Endodermal cell (in vitro differentiated cells): ENCODE measurements at regions not wholly inside any gene's neighbourhood (a gene's known extent, or its start where the extent isn't known, plus 50 kb on each side); places are given as distances from the start of the nearest gene placed in this dataset.
"Not testable (repeated sequence)": the region's sequence is repeated elsewhere in the genome, so short reads cannot be mapped to it uniquely, and the experiment has no call there.

Experiments
- DNase-seq: peaks from one replicate; pipeline ENCODE4 v3.0.0-alpha.2; 2017
- H3K27ac ChIP-seq: 2 replicates; pipeline ENCODE4 v1.5.1; 2013; ENCODE audit warnings: mild to moderate bottlenecking, low read depth, low read length, moderate library complexity
- H3K27me3 ChIP-seq: 2 replicates; pipeline ENCODE4 v1.6.1; 2013; ENCODE audit warnings: mild to moderate bottlenecking, low read length, moderate library complexity; ENCODE audit not compliant: insufficient read depth, control insufficient read depth, poor library complexity, severe bottlenecking
- H3K36me3 ChIP-seq: 2 replicates; pipeline ENCODE4 v1.7.0; 2013; ENCODE audit warnings: mild to moderate bottlenecking, low read length, moderate library complexity; ENCODE audit not compliant: control insufficient read depth, insufficient read depth
- H3K4me1 ChIP-seq: one replicate; pipeline ENCODE4 v1.7.0; 2013; ENCODE audit warnings: low read length; ENCODE audit not compliant: control insufficient read depth, insufficient read depth
- H3K4me3 ChIP-seq: 2 replicates; pipeline ENCODE4 v1.5.1; 2013; ENCODE audit warnings: mild to moderate bottlenecking, low read length, moderate library complexity
- H3K9ac ChIP-seq: 2 replicates; pipeline ENCODE4 v1.6.1; 2013; ENCODE audit warnings: mild to moderate bottlenecking, low read length, moderate library complexity; ENCODE audit not compliant: poor library complexity, severe bottlenecking; ENCODE audit errors: extremely low read depth
- H3K9me3 ChIP-seq: 2 replicates; pipeline ENCODE4 v1.6.1; 2013; ENCODE audit warnings: mild to moderate bottlenecking, low read length, moderate library complexity; ENCODE audit not compliant: control insufficient read depth
- H3K27ac Mint-ChIP-seq: 2 replicates; pipeline ENCODE4 v1.8.0; 2020; ENCODE audit warnings: mixed read lengths
- H3K27me3 Mint-ChIP-seq: 2 replicates; pipeline ENCODE4 v1.8.0; 2021; ENCODE audit warnings: mild to moderate bottlenecking, mixed read lengths; ENCODE audit not compliant: insufficient read depth
- H3K36me3 Mint-ChIP-seq: 2 replicates; pipeline ENCODE4 v1.8.0; 2020; ENCODE audit warnings: low read depth, mixed read lengths
- H3K4me1 Mint-ChIP-seq: 2 replicates; pipeline ENCODE4 v1.8.0; 2020; ENCODE audit warnings: mixed read lengths
- H3K4me3 Mint-ChIP-seq: 2 replicates; pipeline ENCODE4 v1.8.0; 2020; ENCODE audit warnings: mild to moderate bottlenecking, moderate library complexity, mixed read lengths
- H3K9me3 Mint-ChIP-seq: 2 replicates; pipeline ENCODE4 v1.8.0; 2020; ENCODE audit warnings: mild to moderate bottlenecking, mixed read lengths
- WGBS, 2 experiments: methylation state at CpG; one replicate each; pipeline versions ENCODE4 v1.1.5 to v1.1.7; 2013; ENCODE audit warnings: missing lambda C conversion rate in 2 of 2, mixed read lengths in 1 of 2; ENCODE audit not compliant: insufficient coverage in 1 of 2, insufficient read length in 1 of 2; 5-methylcytosine and 5-hydroxymethylcytosine counted together
- TF ChIP-seq, protein P1 (sequence below): fragments of 200-600 bp; sonication (generic); conservative IDR thresholded peaks from 2 replicates; pipeline ENCODE4 v1.5.0; 2021; ENCODE audit warnings: antibody characterized with exemption, mild to moderate bottlenecking

DNA sequence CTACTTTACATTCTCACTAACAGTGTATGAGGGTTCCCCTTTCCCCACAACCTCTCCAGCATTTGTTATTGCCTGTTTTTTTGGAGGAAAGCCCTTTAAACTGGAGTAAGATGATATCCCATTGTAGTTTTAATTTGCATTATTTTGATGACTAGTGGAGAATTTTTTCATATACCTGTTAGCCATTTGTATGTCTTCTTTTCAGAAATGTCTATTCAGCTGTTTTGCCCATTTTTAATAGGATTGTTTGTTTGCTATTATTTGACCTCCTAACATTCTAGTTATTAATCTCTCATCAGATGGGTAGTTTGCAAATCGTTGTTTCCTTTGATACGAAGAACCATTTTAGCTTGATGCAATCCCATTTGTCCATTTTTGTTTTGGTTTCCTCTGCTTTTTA lies 165.0 kb downstream of the GLUL start:
- Mint-ChIP-seq H3K4me3 (no peak overlapping the region), H3K27me3 (peaks cover 15% of the 10 kb centered on the region), H3K9me3 (peaks cover 16% of the 10 kb centered on the region), H3K36me3 (no peaks in the 10 kb centered on the region), H3K27ac (no peak overlapping the region), H3K4me1 (peaks cover 20% of the 10 kb centered on the region)
- no peak for DNase-seq
- TF ChIP-seq, protein P1, sequence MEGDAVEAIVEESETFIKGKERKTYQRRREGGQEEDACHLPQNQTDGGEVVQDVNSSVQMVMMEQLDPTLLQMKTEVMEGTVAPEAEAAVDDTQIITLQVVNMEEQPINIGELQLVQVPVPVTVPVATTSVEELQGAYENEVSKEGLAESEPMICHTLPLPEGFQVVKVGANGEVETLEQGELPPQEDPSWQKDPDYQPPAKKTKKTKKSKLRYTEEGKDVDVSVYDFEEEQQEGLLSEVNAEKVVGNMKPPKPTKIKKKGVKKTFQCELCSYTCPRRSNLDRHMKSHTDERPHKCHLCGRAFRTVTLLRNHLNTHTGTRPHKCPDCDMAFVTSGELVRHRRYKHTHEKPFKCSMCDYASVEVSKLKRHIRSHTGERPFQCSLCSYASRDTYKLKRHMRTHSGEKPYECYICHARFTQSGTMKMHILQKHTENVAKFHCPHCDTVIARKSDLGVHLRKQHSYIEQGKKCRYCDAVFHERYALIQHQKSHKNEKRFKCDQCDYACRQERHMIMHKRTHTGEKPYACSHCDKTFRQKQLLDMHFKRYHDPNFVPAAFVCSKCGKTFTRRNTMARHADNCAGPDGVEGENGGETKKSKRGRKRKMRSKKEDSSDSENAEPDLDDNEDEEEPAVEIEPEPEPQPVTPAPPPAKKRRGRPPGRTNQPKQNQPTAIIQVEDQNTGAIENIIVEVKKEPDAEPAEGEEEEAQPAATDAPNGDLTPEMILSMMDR, result no peak
- Histone ChIP-seq H3K4me1 (peaks cover 4% of the 10 kb centered on the region), H3K36me3 (no peaks in the 10 kb centered on the region), H3K9me3 (no peaks in the 10 kb centered on the region), H3K27me3 (no peaks in the 10 kb centered on the region), H3K4me3 (no peak overlapping the region), H3K9ac (no peak overlapping the region), H3K27ac (no peak overlapping the region)
- WGBS, 2 experiments, result 90 to 94% methylated on average over 2 of the region's 2 CpGs

DNA sequence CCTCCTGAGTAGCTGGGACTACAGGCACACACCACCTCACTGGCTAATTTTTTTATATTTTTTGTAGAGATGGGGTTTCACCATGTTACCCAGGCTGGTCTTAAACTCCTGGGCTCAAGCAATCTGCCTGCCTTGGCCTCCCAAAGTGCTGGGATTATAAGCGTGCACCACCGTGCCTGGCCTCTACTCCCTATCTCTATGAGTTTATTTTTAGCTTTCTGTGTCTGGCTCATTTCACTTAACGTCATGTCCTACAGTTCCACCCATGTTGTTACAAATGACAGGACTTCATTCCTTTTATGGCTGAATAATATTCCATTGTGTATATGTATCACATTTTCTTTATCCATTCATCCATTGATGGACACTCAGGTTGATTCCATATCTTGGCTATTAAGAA lies 164.2 kb upstream of the ZNF648 start:
- WGBS, 2 experiments, result 98% methylated on average over 3 of the region's 3 CpGs; no CpG with 5 or more reads in 1 of the 2 experiments
- H3K27ac Mint-ChIP-seq, result not testable (repeated sequence)

DNA sequence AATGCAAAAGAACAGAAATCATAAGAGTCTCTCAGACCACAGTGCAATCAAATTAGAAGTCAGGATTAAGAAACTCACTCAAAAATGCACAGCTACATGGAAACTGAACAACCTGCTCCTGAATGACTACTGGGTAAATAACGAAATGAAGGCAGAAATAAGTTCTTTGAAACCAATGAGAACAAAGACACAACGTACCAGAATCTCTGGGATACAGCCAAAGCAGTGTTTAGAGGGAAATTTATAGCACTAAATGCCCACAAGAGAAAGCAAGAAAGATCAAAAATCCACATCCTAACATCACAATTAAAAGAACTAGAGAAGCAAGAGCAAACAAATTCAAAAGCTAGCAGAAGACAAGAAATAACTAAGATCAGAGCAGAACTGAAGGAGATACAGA lies 160.5 kb upstream of the ZNF648 start:
- not testable (repeated sequence) for H3K4me1 ChIP-seq, H3K4me3 Mint-ChIP-seq, H3K27ac Mint-ChIP-seq

More for the DNA sequence above, 164.2 kb upstream of the ZNF648 start:
- not testable (repeated sequence) for H3K9ac ChIP-seq, DNase-seq, H3K4me1 ChIP-seq, H3K4me3 ChIP-seq, H3K36me3 Mint-ChIP-seq, H3K27me3 ChIP-seq, H3K9me3 ChIP-seq, H3K4me3 Mint-ChIP-seq, H3K27ac ChIP-seq, H3K36me3 ChIP-seq
- H3K27me3 Mint-ChIP-seq, result peaks cover 16% of the 10 kb centered on the region
- peaks cover 22% of the 10 kb centered on the region for H3K9me3 Mint-ChIP-seq
- peaks cover 15% of the 10 kb centered on the region for H3K4me1 Mint-ChIP-seq

DNA sequence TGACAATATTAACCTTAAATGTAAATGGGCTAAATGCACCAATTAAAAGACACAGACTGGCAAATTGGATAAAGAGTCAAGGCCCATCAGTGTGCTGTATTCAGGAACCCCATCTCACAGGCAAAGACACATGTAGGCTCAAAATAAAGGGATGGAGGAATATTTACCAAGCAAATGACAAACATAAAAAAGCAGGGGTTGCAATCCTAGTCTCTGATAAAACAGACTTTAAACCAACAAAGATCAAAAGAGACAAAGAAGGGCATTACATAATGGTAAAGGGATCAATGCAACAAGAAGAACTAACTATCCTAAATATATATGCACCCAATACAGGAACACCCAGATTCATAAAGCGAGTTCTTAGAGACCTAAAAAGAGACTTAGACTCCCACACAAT lies 159.9 kb upstream of the ZNF648 start:
- not testable (repeated sequence) for H3K36me3 Mint-ChIP-seq, DNase-seq, H3K4me1 Mint-ChIP-seq, H3K4me3 Mint-ChIP-seq, H3K9ac ChIP-seq, H3K4me1 ChIP-seq, H3K9me3 ChIP-seq, H3K36me3 ChIP-seq, H3K27me3 ChIP-seq, H3K27ac Mint-ChIP-seq, H3K27ac ChIP-seq, H3K4me3 ChIP-seq
- 75% methylated on average over 1 of the region's 1 CpG; no CpG with 5 or more reads in 1 of the 2 experiments for WGBS, 2 experiments
- Mint-ChIP-seq H3K27me3 (peaks cover 16% of the 10 kb centered on the region), H3K9me3 (peaks cover 29% of the 10 kb centered on the region)

More for the DNA sequence above, 160.5 kb upstream of the ZNF648 start:
- not testable (repeated sequence) for H3K9ac ChIP-seq, DNase-seq, H3K4me3 ChIP-seq, H3K27ac ChIP-seq, H3K36me3 ChIP-seq, H3K9me3 ChIP-seq, H3K4me1 Mint-ChIP-seq, H3K36me3 Mint-ChIP-seq, H3K27me3 ChIP-seq
- 92% methylated on average over 2 of the region's 2 CpGs; no CpG with 5 or more reads in 1 of the 2 experiments for WGBS, 2 experiments
- Mint-ChIP-seq H3K27me3 (peaks cover 16% of the 10 kb centered on the region), H3K9me3 (peaks cover 29% of the 10 kb centered on the region)
